Activated effector memory CD4-positive, alpha-beta T cell treated with Interleukin-2 at 50 U/mL for 16 hours (primary cell): ENCODE measurements at regions not wholly inside any gene's neighbourhood (a gene's known extent, or its start where the extent isn't known, plus 50 kb on each side); places are given as distances from the start of the nearest gene placed in this dataset.
"Not testable (repeated sequence)": the region's sequence is repeated elsewhere in the genome, so short reads cannot be mapped to it uniquely, and the experiment has no call there.

Experiments used
- DNase-seq: peaks from one replicate; pipeline ENCODE4 v3.0.0-alpha.2; 2020

GRCh38 chr2:240191001-240191400, 50.5 kb upstream of the OTOS start:
- DNase-seq, result no peak

- DNase-seq, result no peak
Observed at GRCh38 chr2:240192661-240193060, 52.2 kb upstream of the OTOS start.

GRCh38 chr2:240194341-240194762, 53.9 kb upstream of the OTOS start:
- not testable (repeated sequence) for DNase-seq

- DNase-seq, result no peak
Observed at GRCh38 chr2:240195316-240195861, 54.9 kb upstream of the OTOS start.

GRCh38 chr2:240196716-240197461, 56.4 kb upstream of the OTOS start:
- DNase-seq, result no peak

GRCh38 chr2:240197462-240198139, 57.1 kb upstream of the OTOS start:
- no peak for DNase-seq

GRCh38 chr2:240198226-240198625, 57.8 kb upstream of the OTOS start:
- no peak for DNase-seq

- DNase-seq, result no peak
Observed at GRCh38 chr2:240199133-240199870, 58.8 kb upstream of the OTOS start.

- DNase-seq, result no peak
Observed at GRCh38 chr2:240200230-240201051, 60.0 kb upstream of the OTOS start.

- DNase-seq, result no peak
Observed at GRCh38 chr2:240201866-240202265, 61.4 kb upstream of the OTOS start.

GRCh38 chr2:240202586-240202985, 62.1 kb upstream of the OTOS start:
- no peak for DNase-seq

- no peak for DNase-seq
Observed at GRCh38 chr2:240203031-240203787, 62.8 kb upstream of the OTOS start.

GRCh38 chr2:240203788-240204270, 63.4 kb upstream of the OTOS start:
- no peak for DNase-seq

- no peak for DNase-seq
Observed at GRCh38 chr2:240204431-240205276, 64.2 kb upstream of the OTOS start.

GRCh38 chr2:240205348-240205747, 64.9 kb upstream of the OTOS start:
- no peak for DNase-seq

- no peak for DNase-seq
Observed at GRCh38 chr2:240205772-240206171, 65.3 kb upstream of the OTOS start.

- no peak for DNase-seq
Observed at GRCh38 chr2:240206630-240207029, 66.2 kb upstream of the OTOS start.

- DNase-seq, result no peak
Observed at GRCh38 chr2:240207661-240208060, 67.2 kb upstream of the OTOS start.

GRCh38 chr2:240208096-240208495, 67.6 kb upstream of the OTOS start:
- no peak for DNase-seq

- DNase-seq, result no peak
Observed at GRCh38 chr2:240208631-240209211, 68.3 kb upstream of the OTOS start.
